ENCODE measurements at regions not wholly inside any gene's neighbourhood (a gene's known extent, or its start where the extent isn't known, plus 50 kb on each side); places are given as distances from the start of the nearest gene placed in this dataset.

GRCh38 chr7:25495342-25496250 is 267.3 kb upstream of the NPVF start:
- DNase-seq (ENCODE audit: insufficient read length, low spot score) = no peak
- FAIRE-seq = no peak
- TF ChIP-seq CTCF (IDR thresholded peaks at IDR 0.05; ENCODE audit: insufficient read depth, missing control alignments) = no peak

- DNase-seq (ENCODE audit: insufficient read length, low spot score) (no peak), FAIRE-seq (no peak)
- TF ChIP-seq CTCF (IDR thresholded peaks at IDR 0.05; ENCODE audit: insufficient read depth, missing control alignments) = no peak
These were observed 268.4 kb upstream of the NPVF start for GRCh38 chr7:25496476-25497368.

DNA sequence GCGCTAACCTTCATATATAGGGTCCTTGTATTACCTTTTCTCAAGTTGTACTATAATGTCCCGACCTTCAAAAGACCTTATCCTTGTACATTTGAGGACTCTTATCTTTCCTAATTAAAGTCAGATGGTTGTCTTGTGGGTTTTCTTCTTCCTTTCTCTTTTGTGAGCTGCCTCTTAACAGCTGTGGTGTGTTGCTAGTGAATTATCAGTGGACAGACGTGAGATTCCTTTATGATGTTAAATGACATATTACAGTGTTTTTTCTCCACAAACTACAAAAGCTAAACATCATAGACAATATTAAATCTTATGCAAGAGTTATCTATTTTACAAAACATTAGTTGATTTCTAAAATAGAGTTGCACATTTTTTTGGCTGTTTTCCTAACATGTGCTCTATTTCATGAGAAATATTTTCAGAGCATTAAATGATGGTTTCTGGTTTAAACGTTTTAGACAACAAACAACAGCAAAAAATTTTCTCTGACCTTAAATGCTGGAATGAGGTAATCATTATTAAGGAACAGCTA is 272.2 kb upstream of the NPVF start:
- no peak for TF ChIP-seq CTCF (IDR thresholded peaks at IDR 0.05; ENCODE audit: insufficient read depth, missing control alignments)
- FAIRE-seq (no peak), DNase-seq (ENCODE audit: insufficient read length, low spot score) (no peak)

- TF ChIP-seq CTCF (IDR thresholded peaks at IDR 0.05; ENCODE audit: insufficient read depth, missing control alignments) = no peak
- FAIRE-seq (no peak), DNase-seq (ENCODE audit: insufficient read length, low spot score) (no peak)
These were observed 275.0 kb upstream of the NPVF start for GRCh38 chr7:25503306-25503705.

DNA sequence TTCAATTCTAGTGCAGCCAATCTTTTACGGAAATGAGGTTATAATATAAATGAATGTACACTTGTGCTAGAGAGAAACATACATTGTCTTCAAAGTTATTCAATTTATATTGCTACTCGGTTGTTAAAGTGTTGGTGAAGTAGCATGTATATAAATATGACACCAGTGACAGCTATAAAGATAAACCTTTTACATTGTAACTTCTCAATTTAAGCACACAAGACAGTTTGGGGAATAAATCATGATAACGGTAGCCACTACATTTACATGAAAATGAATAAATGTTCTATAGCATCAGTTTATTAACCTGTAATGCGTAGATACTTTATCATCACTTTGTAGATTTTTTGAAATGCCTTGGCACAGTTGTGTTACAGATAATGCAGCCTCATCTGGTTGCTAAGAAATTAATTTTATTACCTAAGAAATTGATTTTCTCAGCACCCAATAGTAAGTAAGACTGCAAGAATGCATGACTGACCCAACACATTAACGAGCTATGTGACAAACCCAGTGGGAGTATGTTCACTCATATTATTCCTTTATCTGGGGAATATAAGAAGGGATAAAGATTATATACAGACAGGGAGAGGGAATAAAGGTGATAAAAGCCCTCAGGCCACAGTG is 283.9 kb upstream of the NPVF start:
- FAIRE-seq (no peak), DNase-seq (ENCODE audit: insufficient read length, low spot score) (no peak)
- no peak for TF ChIP-seq CTCF (IDR thresholded peaks at IDR 0.05; ENCODE audit: insufficient read depth, missing control alignments)

- no peak for DNase-seq (ENCODE audit: insufficient read length, low spot score)
- no peak for FAIRE-seq
- TF ChIP-seq CTCF (IDR thresholded peaks at IDR 0.05; ENCODE audit: insufficient read depth, missing control alignments) = no peak
These were observed 287.5 kb upstream of the NPVF start for GRCh38 chr7:25515633-25516275.

Measured in D721Med (cell line).